HG03060 (cell line): ENCODE measurements at regions not wholly inside any gene's neighbourhood (a gene's known extent, or its start where the extent isn't known, plus 50 kb on each side); places are given as distances from the start of the nearest gene placed in this dataset.
"Not testable (repeated sequence)": the region's sequence is repeated elsewhere in the genome, so short reads cannot be mapped to it uniquely, and the experiment has no call there.

Experiments
- ATAC-seq: cut with Tn5 transposase; IDR thresholded peaks from one replicate; pipeline ENCODE4 v1.9.1; 2021; ENCODE audit warnings: low read depth, moderate number of reproducible peaks; ENCODE audit not compliant: unreplicated experiment

DNA sequence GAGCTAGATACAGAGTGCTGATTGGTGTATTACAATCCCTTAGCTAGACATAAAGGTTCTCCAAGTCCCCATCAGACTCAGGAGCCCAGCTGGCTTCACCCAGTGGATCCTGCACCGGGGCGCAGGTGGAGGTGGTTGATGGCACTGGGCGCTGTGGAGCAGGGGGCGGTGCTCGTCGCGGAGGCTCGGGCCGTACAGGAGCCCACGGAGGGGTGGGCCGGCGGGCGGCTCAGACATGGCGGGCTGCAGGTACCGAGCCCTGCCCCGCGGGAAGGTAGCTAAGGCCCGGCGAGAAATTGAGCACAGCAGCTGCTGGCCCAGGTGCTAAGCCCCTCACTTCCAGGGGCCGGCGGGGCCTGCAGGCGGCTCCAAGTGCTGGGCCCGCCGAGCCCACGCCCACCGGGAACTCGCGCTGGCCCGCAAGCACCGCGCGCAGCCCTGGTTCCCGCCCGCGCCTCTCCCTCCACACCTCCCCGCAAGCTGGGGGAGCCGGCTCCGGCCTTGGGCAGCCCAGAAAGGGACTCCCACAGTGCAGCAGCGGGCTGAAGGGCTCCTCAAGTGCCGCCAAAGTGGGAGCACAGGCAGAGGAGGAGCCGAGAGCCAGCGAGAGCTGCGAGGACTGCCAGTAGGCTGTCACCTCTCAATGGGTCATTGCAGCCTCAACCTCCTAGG lies 96.4 kb upstream of the MYO10 start:
- ATAC-seq: not testable (repeated sequence)

DNA sequence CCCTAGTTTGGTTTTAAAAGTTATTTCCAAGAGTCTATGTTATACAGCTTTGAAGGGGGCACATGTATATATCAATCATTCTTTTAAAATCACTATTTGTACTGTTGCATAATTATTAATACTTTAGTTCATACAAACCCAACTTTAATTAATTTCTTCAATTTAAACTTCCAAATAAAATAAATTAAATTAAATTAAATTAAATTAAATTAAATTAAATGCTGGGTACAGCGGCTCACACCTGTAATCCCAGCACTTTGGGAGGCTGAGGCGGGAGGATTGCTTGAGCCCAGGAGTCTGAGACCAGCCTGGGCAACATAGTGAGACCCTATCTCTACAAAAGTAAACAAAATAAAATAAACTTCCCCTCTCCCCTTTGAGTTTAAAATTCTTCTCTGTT lies 98.9 kb upstream of the MYO10 start:
- ATAC-seq: not testable (repeated sequence)

DNA sequence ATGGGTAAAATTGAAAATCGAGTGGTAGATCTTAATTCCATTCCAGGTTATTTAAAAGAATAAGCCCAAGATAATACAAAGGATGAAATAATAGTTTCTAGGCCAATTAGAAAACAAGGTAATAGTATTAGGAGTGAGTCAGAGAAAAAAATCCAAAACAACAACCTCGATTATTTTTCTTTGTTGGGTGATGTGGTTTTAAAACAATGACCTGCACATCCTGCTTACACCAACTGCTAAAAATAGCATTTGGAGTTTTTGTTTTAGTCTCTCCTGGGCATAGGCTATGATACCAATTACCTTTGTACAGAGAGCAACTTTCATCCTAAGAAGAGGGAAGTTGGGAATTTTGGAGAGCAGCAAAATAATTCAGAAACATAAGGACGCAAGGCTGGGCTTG lies 101.7 kb upstream of the MYO10 start:
- ATAC-seq: no peak

DNA sequence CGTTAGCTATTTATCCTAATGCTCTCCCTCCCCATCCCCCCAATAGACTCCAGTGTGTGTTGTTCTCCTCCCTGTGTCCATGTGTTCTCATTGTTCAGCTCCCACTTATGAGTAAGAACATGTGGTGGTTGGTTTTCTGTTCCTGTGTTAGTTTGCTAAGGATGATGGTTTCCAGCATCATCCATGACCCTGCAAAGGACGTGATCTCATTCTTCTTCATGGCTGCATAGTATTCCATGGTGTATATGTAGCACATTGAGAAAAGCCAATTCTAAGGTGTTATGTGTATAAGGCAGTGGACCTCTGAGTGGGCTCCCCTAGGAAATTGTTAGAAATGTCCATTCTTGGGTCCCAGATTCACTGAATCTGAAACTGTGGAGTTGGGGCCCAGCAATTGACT lies 103.1 kb upstream of the MYO10 start:
- ATAC-seq: no peak

- no peak for ATAC-seq
Measured at GRCh38 chr5:17042041-17042440, 106.0 kb upstream of the MYO10 start.

DNA sequence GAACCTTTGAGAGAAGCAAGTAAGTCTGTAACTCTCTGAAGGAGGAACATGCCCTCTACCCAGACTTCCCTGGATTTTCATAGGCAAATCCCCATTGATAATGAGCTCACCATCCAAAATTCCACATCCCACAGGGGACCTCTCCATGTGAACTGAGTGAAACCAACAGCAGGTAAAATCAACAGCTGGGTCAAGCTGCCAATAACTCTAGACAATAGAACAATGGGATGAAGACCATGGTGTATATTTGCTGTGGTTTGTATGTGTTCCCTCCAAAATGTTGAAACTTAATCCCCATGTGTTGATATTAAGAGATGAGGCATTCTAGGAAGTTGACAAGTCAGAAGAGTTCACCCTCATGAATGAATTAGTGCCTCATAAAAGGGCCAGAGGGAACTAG lies 110.2 kb upstream of the MYO10 start:
- ATAC-seq: no peak

GRCh38 chr5:17050236-17050635 lies 114.1 kb upstream of the MYO10 start:
- no peak for ATAC-seq

- no peak for ATAC-seq
Measured at GRCh38 chr5:17054911-17055310, 118.8 kb upstream of the MYO10 start.

- ATAC-seq: no peak
Measured at GRCh38 chr5:17056141-17056631, 120.1 kb upstream of the MYO10 start.

DNA sequence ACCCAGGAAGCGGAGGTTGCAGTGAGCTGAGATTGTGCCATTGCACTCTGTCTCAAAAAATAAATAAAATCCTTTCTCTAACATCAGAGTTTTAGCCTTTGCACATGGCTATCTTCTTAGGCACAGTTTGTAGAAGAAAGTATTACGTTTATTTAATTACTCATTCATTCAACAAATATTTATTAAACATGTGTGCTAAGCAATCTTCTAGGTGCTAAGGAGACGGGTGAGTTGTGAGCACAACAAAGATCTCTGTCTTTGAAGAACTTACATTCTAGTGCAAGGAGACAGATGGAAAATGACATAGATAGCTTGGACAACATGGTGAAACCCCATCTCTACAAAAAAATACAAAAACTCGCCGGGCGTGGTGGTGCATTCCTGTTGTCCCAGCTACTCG lies 122.3 kb upstream of the MYO10 start:
- no peak for ATAC-seq

DNA sequence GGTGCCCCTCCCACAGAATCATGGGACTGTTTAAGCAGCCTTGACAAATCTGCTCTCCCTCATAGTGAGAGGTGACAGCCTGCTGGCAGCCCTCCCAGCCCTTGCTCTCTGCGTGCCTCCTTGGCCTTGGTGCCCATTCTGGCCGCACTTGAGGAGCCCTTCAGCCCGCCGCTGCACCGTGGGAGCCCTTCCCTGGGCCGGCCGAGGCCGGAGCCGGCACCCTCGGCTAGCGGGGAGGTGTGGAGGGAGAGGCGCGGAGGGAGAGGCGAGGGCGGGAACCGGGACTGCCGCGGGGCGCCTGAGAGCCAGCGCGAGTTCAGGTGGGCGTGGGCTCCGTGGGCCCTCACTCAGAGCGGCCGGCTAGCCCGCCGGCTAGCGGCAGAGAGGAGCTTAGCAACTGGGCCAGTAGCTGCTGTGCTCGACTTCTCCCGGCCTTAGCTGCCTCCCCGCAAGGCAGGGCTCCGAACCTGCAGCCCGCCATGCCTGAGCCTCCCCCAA lies 125.9 kb upstream of the MYO10 start:
- no peak for ATAC-seq

GRCh38 chr5:17062741-17063140 lies 126.7 kb upstream of the MYO10 start:
- ATAC-seq: not testable (repeated sequence)

DNA sequence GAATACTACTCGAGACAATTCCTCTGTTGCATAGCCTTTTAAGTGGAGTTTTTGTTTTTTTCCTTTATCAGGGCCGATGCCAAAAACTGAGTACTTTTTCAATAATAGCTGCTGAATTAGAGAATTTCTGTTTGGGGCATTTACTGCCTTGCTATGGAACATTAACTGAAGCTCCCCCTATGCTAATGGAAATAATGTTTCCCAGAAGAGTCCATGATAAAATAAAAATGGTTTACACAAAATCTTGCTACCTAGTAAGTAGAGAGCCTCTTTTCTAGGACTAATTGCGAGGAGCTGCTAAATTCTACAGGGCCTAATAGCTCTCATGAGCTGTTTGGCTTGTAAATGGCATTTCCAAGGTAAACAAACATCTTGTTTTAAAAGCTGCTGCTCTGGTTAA lies 128.2 kb upstream of the MYO10 start:
- no peak for ATAC-seq

- ATAC-seq: no peak
Measured at GRCh38 chr5:17065458-17065857, 129.4 kb upstream of the MYO10 start.

DNA sequence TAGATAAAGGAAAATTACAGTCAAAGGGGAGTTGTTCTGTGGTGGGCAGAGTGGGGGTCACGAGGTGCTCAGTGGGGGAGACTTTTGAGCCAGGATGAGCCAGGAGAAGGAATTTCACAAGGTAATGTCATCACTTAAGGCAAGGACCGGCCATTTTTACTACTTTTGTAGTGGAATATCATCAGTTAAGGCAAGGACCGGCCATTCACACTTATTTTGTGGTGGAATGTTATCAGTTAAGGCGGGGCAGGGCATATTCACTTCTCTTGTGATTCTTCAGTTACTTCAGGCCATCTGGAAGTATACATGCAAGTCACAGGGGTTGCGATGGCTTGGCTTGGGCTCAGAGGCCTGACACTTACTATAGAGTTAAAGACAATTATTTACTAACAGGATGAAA lies 129.9 kb upstream of the MYO10 start:
- not testable (repeated sequence) for ATAC-seq

GRCh38 chr5:17067657-17068392 lies 131.7 kb upstream of the MYO10 start:
- no peak for ATAC-seq

- ATAC-seq: no peak
Measured at GRCh38 chr5:17069995-17070511, 134.0 kb upstream of the MYO10 start.

- no peak for ATAC-seq
Measured at GRCh38 chr5:17070647-17071046, 134.6 kb upstream of the MYO10 start.

DNA sequence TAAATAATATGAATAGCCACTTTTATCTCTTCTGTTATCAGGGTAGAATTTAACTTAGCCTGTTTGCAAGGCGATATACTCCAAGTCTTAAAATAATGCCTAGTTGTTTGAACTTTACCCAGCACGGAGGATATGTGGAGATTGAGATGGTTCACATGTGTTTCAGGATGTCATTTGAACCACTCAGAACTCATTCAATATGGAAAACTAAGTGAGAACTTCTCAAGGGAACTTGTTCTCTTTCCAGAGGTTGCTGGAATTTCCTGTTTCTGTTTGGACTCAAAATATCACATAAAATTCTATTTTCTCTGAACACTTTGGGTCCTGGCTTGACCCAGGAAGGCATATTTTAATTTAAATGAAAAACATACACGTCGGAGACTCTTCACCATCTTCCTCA lies 139.1 kb upstream of the MYO10 start:
- no peak for ATAC-seq

- ATAC-seq: no peak
Measured at GRCh38 chr5:17076272-17076671, 140.2 kb upstream of the MYO10 start.

DNA sequence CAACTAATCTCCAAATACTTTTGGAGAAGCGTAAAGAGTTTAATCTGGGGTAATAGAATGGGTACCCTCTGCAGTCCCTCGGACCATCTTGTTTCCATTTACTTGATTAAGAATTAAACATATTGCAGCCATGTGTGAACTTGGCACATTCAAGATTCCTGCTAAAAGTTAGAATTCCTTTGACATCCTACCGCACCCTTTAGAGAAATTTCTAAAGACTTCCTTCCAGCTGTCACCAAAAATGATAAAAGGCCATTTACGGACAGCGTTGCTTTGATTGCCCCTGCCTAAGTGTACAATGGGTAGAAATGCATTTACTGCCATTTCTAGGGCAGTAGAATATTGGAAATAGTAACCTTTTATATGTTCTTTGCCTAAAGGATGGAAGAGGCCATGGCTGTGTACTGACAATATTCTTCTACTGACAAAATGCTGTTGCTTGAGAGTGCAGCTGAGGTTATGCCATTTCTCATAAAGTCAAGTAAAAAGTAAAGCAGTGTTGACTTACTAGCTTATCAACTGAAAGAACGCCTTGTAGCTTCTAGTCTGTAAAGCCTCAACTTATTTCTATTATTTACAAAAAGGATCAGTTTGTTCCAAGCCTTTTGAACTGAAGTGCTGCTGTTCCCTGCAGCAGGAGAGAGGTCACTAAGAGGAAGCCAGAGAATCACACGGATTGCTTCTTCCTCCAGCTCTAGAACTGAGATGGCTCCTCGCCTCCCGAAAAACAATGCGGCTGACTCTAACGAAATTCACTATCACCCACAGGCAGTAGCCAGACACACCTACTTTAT lies 139.8 kb upstream of the BASP1 start:
- no peak for ATAC-seq
